GM18868 (cell line): ENCODE measurements at regions not wholly inside any gene's neighbourhood (a gene's known extent, or its start where the extent isn't known, plus 50 kb on each side); places are given as distances from the start of the nearest gene placed in this dataset.
"Not testable (repeated sequence)": the region's sequence is repeated elsewhere in the genome, so short reads cannot be mapped to it uniquely, and the experiment has no call there.

Source experiments
- ATAC-seq: cut with Tn5 transposase; IDR thresholded peaks from one replicate; pipeline ENCODE4 v1.9.1; 2021; ENCODE audit warnings: mild to moderate bottlenecking, moderate library complexity; ENCODE audit not compliant: unreplicated experiment

DNA sequence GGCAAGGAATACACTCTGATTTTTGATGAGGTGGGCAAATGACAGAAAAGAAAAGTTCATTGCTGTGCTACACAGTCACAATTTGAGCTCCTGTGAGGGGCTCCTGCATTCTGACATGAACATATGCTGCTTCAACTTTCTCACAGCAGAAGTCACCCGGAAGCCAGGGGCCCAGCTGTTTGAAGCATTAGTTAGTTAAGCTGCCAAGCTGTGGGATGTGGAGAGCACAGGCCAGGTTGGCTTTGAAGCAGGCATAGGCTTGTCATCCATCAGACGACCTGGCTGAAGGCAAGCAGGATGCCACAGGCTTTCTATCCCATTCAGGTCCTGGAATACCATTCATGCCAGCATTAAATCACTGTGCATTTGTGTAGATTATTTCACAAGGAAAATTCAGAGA lies 63.1 kb downstream of the MTNR1B start:
- no peak for ATAC-seq

DNA sequence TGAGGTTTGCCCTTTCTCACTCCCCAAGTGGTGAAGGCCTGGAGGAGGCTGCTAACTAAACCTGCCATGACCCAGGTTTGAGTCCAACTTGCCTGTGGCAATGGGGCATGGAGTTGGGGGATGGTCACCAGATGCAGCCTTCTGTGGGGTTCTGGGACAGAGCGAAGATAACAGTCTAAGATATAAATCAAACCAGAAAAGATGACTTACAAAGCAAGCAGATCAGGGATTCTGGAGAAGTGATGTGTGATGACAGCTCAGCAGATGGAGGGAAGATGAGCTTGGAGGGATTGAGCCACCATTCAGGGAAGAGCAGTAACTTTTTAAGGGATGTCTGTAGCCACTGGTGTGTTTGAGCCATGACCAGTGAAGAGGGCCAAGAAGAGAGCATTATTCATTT lies 63.6 kb downstream of the MTNR1B start:
- ATAC-seq = no peak

DNA sequence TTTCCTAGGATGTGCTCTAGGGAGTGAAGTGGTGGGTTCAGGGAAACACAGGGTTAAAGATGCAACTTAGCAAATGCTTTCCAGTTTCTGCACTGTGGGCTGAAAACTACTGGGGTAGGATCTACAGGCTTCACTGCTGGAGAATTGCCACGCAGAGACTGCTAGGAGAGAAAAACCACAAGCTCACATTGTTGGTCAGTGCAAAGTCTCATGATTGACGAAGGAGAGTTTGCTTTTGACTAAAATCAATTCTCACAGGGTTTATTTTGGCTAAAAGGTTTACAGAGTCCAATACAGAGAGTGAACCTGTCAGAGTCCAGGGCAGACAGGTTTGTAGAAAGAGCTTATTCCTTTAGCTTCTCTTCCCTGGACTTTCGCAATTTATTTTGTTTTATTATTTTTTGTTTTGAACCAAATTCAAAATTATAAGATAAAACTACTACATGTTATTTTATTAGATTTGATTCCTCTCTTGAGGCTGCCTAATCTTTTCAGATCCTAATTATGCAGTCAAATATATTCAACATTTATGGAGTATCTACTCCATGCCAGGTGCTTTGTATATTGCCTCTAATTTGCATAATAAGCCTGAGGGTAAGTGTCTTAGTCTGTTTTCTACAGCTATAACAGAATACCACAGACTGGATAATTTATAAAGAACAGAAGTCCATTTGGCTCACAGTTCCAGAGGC lies 64.7 kb downstream of the MTNR1B start:
- ATAC-seq = no peak

GRCh38 chr11:93034723-93035039 lies 65.2 kb downstream of the MTNR1B start:
- ATAC-seq = no peak

DNA sequence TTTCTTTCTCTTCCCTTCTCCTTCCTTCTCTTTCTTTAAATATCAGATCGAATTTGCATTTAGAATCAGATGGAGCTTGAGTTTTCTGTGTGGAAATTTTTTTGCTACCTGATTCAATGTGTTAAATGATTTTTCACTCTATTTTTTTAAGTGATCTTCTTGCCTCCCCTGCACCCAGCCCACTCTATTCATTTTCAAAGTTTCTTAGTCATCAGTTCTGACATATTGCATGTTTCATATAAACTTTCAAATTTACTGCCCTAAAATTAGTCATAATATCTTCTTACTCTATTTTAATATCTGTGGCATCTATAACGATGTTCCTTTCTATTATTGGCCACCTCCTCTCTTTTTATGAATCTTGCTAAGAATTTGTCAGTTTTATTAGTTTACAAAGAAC lies 69.1 kb downstream of the MTNR1B start:
- no peak for ATAC-seq

GRCh38 chr11:93039531-93040240 lies 70.2 kb downstream of the MTNR1B start:
- ATAC-seq = no peak

- ATAC-seq = no peak
Measured at GRCh38 chr11:93041682-93042081, 72.2 kb downstream of the MTNR1B start.

DNA sequence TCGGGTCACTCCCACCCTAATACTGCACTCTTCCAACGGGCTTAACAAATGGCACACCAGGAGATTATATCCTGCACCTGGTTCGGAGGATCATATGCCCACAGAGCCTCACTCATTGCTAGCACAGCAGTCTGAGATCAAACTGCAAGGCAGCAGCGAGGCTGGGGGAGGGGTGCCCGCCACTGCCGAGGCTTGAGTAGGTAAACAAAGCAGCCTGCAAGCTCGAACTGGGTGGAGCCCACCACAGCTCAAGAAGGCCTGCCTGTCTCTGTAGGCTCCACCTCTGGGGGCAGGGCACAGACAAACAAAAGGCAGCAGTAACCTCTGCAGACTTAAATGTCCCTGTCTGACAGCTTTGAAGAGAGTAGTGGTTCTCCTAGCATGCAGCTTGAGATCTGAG lies 73.7 kb downstream of the MTNR1B start:
- not testable (repeated sequence) for ATAC-seq

- ATAC-seq = no peak
Measured at GRCh38 chr11:93049740-93050139, 80.3 kb downstream of the MTNR1B start.

DNA sequence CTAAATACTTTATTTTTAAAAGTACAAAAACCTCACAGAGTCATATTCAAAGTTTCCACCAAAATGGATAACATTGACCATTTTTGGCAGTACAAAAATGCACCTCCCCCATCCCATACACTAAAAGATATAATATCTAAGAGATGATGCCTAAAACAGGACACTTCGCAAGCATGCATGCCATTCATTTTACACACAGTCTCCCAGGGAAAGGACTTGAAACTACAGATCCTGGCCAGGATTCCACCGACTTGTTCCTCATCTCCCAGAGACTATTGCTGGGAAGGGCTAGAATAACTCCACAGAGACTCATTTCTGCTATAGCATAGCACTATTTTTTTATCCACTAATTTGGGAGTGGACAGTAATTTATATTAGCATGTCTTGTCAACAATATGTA lies 81.7 kb downstream of the MTNR1B start:
- no peak for ATAC-seq

DNA sequence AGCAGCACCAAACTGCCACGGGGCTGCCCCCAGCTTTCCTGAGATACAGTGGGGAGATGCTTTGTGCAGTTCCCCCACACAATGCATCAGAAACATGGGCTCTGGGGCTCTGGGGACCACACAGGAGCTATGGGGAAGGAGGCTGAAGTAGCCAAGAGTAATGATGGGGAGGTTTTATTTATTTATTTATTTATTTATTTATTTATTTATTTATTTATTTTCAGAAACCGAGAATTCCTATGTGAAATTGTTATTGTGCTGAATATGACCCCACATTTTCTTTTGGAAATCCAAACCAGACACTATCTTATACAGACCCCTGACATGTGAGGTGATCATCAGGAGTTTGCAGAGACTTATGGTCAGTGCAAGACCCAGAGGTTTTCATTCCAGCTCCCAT lies 84.4 kb downstream of the MTNR1B start:
- no peak for ATAC-seq

DNA sequence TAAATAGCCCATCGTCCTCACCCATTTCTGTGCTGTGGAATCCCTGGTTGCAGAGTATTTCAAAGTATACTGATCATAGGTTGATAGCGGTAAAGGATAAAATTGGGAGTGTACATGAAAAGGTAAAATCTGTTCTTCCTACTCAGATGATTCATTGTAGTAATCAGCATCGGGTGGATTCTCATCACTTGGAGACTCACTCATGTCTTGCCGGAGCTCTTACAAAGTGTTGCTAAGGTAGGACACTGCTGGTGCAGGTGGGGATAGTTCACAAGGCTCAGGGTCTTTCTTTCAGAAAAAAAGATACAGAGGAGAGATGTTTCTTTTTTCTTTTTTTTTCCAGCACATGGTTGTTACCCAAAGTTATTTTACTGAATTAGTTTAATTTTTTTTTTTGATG lies 84.8 kb downstream of the MTNR1B start:
- no peak for ATAC-seq

GRCh38 chr11:93054881-93055280 lies 85.4 kb downstream of the MTNR1B start:
- ATAC-seq = peak; percentile 87

DNA sequence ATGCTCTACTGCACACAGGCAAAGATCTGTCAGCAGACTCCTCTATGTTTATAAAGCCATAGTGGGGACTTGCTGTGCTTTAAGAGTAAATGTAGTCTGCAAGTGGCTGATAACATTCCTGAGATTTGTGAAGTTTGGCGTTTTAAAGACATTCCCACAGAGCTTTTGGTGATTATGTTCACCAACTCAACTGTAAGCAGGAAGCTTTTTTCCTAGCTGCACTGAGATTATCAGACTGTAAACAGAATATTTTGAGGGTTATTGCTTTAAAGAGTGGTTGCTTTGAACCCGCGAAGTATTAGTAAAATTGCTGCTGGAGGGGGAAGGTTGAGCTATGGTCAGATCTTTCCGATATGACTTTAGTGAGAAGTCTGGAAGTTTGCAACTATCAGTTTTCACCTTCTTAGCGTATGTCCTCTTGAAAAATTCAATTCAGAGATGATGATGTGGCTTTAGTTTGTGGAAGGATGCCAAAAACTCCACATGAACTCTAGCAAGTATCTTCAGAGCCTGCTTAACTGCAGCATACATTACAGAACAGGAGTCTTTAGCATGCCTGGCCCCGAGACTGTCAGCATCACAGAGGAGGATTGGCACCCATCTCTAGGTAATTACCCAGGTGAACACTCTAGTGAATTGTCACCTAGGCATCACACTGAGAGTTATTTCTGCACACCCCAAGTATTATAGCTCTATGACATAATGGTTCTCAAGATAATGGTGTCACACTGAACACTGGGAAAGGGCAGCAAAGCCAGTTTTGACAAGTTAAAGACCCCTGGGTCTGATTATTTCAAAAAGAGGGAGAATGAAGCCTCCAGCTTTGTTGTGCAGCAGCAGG lies 89.9 kb downstream of the MTNR1B start:
- ATAC-seq = no peak

DNA sequence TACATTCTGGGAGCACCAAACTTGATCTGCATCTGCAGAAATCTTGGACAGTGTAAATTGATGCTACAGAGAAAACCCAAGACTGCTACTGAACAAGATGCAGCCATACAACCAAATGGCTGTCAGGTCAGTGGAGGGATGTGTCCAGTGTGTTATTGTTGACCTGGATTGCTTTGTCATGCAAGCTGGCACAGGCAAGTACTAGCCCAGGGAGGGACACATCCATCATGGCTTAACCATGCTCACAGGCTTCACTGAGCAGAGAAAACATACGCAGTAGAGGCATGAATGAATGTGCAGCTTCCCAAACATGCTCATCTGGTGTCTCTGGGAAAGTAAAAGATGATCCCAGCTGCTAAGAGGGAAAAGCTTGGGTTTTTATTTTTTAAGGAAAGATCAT lies 93.6 kb downstream of the MTNR1B start:
- no peak for ATAC-seq

DNA sequence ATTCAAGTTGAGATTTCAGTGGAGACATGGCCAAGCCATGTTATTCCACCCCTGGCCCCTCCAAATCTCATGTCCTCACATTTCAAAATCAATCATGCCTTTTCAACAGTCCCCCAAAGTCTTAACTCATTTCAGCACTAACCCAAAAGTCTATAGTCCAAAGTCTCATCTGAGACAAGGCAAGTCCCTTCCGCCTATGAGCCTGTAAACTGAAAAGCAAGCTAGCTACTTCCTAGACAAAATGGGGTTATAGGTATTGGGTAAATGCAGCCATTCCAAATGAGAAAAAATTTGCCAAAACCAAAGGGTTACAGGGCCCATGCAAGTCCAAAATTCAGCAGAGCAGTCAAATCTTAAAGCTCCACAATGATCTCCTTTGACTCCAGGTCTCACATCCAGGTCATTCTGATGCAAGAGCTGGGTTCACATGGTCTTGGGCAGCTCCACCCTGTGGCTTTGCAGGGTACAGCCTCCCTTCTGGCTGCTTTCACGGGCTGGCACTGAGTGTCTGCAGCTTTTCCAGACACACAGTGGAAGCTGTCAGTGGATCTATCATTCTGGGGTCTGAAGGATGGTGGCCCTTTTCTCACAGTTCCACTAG lies 95.7 kb downstream of the MTNR1B start:
- not testable (repeated sequence) for ATAC-seq

GRCh38 chr11:93067881-93068390 lies 98.5 kb downstream of the MTNR1B start:
- no peak for ATAC-seq

- ATAC-seq = no peak
Measured at GRCh38 chr11:93072229-93072914, 102.9 kb downstream of the MTNR1B start.

- no peak for ATAC-seq
Measured at GRCh38 chr11:93073026-93073425, 103.6 kb downstream of the MTNR1B start.

GRCh38 chr11:93073508-93074280 lies 104.2 kb downstream of the MTNR1B start:
- no peak for ATAC-seq
